ENCODE measurements at regions not wholly inside any gene's neighbourhood (a gene's known extent, or its start where the extent isn't known, plus 50 kb on each side); places are given as distances from the start of the nearest gene placed in this dataset.
A peak's percentile ranks its signal among the peaks of the same experiment; 100 is the strongest.

- Histone ChIP-seq H3K4me2 (no peak overlapping the region), H3K4me1 (ENCODE audit: control insufficient read depth in 1 of 2, insufficient read depth in 2 of 2, low read depth in 1 of 2, low read length in 1 of 2) (peaks cover 0 to 48% of the 10 kb centered on the region in 2 experiments; a peak in 2 of 4 replicates), H3K79me2 (ENCODE audit: insufficient read depth) (no peaks in the 10 kb centered on the region), H4K20me1 (ENCODE audit: insufficient read depth) (no peaks in the 10 kb centered on the region), H2AFZ (ENCODE audit: low read depth) (no peak overlapping the region), H3K9me3 (no peaks in the 10 kb centered on the region), H3K27ac (ENCODE audit: low read depth in 2 of 2, low read length in 1 of 2) (no peak overlapping the region), H3F3A (replicated peaks; ENCODE audit: insufficient read depth) (no peaks in the 10 kb centered on the region), H3K36me3 (replicated peaks in 1 of 2; ENCODE audit: control insufficient read depth in 1 of 2, insufficient read depth in 2 of 2, low read length in 1 of 2) (no peaks in the 10 kb centered on the region), H3K9me2 (no peaks in the 10 kb centered on the region), H3K9ac (no peak overlapping the region), H3K4me3 (ENCODE audit: low read depth in 2 of 2, low read length in 1 of 2) (no peak overlapping the region), H3K27me3 (ENCODE audit: insufficient read depth) (no peaks in the 10 kb centered on the region)
- POLR2A ChIA-PET = no interaction called here
- CTCF ChIA-PET = interaction anchor here (0.6 to 1.3 kb wide), 3 partner anchors 53 to 343 kb away, joined by 3 to 4 read pairs (median 4); no protein-coding TSS in a partner anchor
- DNase-seq = no peak
- WGBS (ENCODE audit: low lambda C conversion rate) = 53% methylated on average over 5 of the region's 13 CpGs
- TF ChIP-seq SIN3A (IDR thresholded peaks at IDR 0.05; ENCODE audit: borderline replicate concordance, low read depth, low read length) (no peak), RFX5 (IDR thresholded peaks at IDR 0.05; ENCODE audit: low read length) (no peak), CHD2 (IDR thresholded peaks at IDR 0.05; ENCODE audit: low read length, partially characterized antibody) (no peak), CTCF (IDR thresholded peaks at IDR 0.05) (no peak), MXI1 (IDR thresholded peaks at IDR 0.05; ENCODE audit: low read depth, low read length) (no peak), GABPA (IDR thresholded peaks at IDR 0.05; ENCODE audit: low read depth) (no peak), MEF2A (IDR thresholded peaks at IDR 0.05; ENCODE audit: borderline replicate concordance, low read depth) (no peak), FOXJ3 (CRISPR knock-in tag; IDR thresholded peaks at IDR 0.05) (no peak), ELF1 (IDR thresholded peaks at IDR 0.05) (no peak), NFIC (IDR thresholded peaks at IDR 0.05; ENCODE audit: borderline replicate concordance) (no peak), RAD21 (IDR thresholded peaks at IDR 0.05; ENCODE audit: low read length) (no peak)
Observed at GRCh38 chr14:104420990-104421389, 158.6 kb upstream of the C14orf180 start.

GRCh38 chr14:104421401-104421821 is 158.2 kb upstream of the C14orf180 start:
- H3K36me3 ChIP-seq (replicated peaks in 1 of 2; ENCODE audit: control insufficient read depth in 1 of 2, insufficient read depth in 2 of 2, low read length in 1 of 2) = no peaks in the 10 kb centered on the region
- no peak overlapping the region for H2AFZ ChIP-seq (ENCODE audit: low read depth)
- 52% methylated on average over 2 of the region's 4 CpGs for WGBS (ENCODE audit: low lambda C conversion rate)
- H3K4me1 ChIP-seq (ENCODE audit: control insufficient read depth in 1 of 2, insufficient read depth in 2 of 2, low read depth in 1 of 2, low read length in 1 of 2) = peaks cover 0 to 50% of the 10 kb centered on the region in 2 experiments; a peak in 2 of 4 replicates
- TF ChIP-seq PBX3 (IDR thresholded peaks at IDR 0.05) (no peak), ELF1 (IDR thresholded peaks at IDR 0.05) (no peak), MEF2A (IDR thresholded peaks at IDR 0.05; ENCODE audit: borderline replicate concordance, low read depth) (no peak), USF1 (IDR thresholded peaks at IDR 0.05; ENCODE audit: borderline replicate concordance, low read depth) (no peak), SMC3 (IDR thresholded peaks at IDR 0.05; ENCODE audit: low read depth, low read length) (no peak)
- no peaks in the 10 kb centered on the region for H3F3A ChIP-seq (replicated peaks; ENCODE audit: insufficient read depth)
- H3K27ac ChIP-seq (ENCODE audit: low read depth in 2 of 2, low read length in 1 of 2) = no peak overlapping the region
- POLR2A ChIA-PET = no interaction called here
- no peaks in the 10 kb centered on the region for H3K27me3 ChIP-seq (ENCODE audit: insufficient read depth)
- H3K4me3 ChIP-seq (ENCODE audit: low read depth in 2 of 2, low read length in 1 of 2) = no peak overlapping the region
- no peak overlapping the region for H3K9ac ChIP-seq
- no peaks in the 10 kb centered on the region for H3K9me3 ChIP-seq
- CTCF ChIA-PET = interaction anchor here (0.6 to 1.5 kb wide), 6 partner anchors 10 to 706 kb away, joined by 3 to 5 read pairs (median 4); partner anchors contain the start of genes XRCC3 and ZFYVE21
- no peaks in the 10 kb centered on the region for H4K20me1 ChIP-seq (ENCODE audit: insufficient read depth)
- no peaks in the 10 kb centered on the region for H3K9me2 ChIP-seq
- peak; percentile 28 for DNase-seq
- H3K79me2 ChIP-seq (ENCODE audit: insufficient read depth) = no peaks in the 10 kb centered on the region
- no peak overlapping the region for H3K4me2 ChIP-seq

Data from SK-N-SH (cell line).